Breast epithelium (tissue), 4 donors: ENCODE measurements at regions not wholly inside any gene's neighbourhood (a gene's known extent, or its start where the extent isn't known, plus 50 kb on each side); places are given as distances from the start of the nearest gene placed in this dataset.
"Not testable (repeated sequence)": the region's sequence is repeated elsewhere in the genome, so short reads cannot be mapped to it uniquely, and the experiment has no call there.

Experiments used
- DNase-seq, 2 donors: peaks; one replicate each; pipeline ENCODE4 v3.0.0-alpha.2; 2019; ENCODE audit warnings: low spot score in 2 of 2
- H3K27ac ChIP-seq, 2 donors: fragments of 200-600 bp; sonication (generic) in 1 of 2; one replicate each; pipeline ENCODE4 v1.5.1; 2016 to 2019; ENCODE audit warnings: mild to moderate bottlenecking in 1 of 2
- H3K27me3 ChIP-seq, 2 donors: fragments of 200-600 bp; sonication (generic) in 1 of 2; one replicate each; pipeline versions ENCODE4 v1.5.1 to v1.6.0; 2017 to 2019; ENCODE audit warnings: control low read depth in 1 of 2, mild to moderate bottlenecking in 1 of 2
- H3K36me3 ChIP-seq: fragments of 200-600 bp; one replicate; pipeline ENCODE4 v1.5.1; 2019
- H3K4me1 ChIP-seq, 2 donors: fragments of 200-600 bp; sonication (generic); one replicate each; pipeline ENCODE4 v1.5.1; 2016 to 2019; ENCODE audit warnings: control low read depth in 1 of 2
- H3K4me3 ChIP-seq, 3 donors: fragments of 200-600 bp; sonication (generic); 1 replicate in 2 of 3; 2 replicates in 1 of 3; pipeline ENCODE4 v1.5.1; 2016 to 2019; ENCODE audit warnings: mild to moderate bottlenecking in 3 of 3, moderate library complexity in 2 of 3
- H3K9me3 ChIP-seq, 2 donors: fragments of 200-600 bp; sonication (generic) in 1 of 2; one replicate each; pipeline ENCODE4 v1.5.1; 2016 to 2019; ENCODE audit warnings: control low read depth in 1 of 2
- CTCF ChIP-seq, 3 donors: fragments of 450-650 bp; IDR thresholded peaks; one replicate each; pipeline ENCODE4 v1.5.1; 2016 to 2017; ENCODE audit warnings: antibody characterized with exemption in 3 of 3, mild to moderate bottlenecking in 3 of 3, moderate library complexity in 3 of 3
- intact Hi-C: fragments of 100-400 bp; cut with DNase I; formaldehyde crosslinking; loops from one replicate; pipeline ENCODE4 v1.15.1; 2023; ENCODE audit warnings: low total_unique reads

- intact Hi-C loops, H3K9me3 ChIP-seq, H3K36me3 ChIP-seq, H3K4me1 ChIP-seq, H3K27ac ChIP-seq, H3K27me3 ChIP-seq: not testable (repeated sequence)
- peak; percentile 18 to 55 for DNase-seq
- peak overlapping the region in 1 of 3 donors; percentile 43 for H3K4me3 ChIP-seq
- peak in 2 of 3 donors; percentile 48 to 60 for TF ChIP-seq CTCF (IDR thresholded peaks at IDR 0.05)
These were observed 76.7 kb upstream of the NEK3 start for GRCh38 chr13:52235900-52236595.

- DNase-seq, H3K36me3 ChIP-seq, intact Hi-C loops: not testable (repeated sequence)
These were observed 75.5 kb upstream of the NEK3 start for GRCh38 chr13:52234928-52235327.

GRCh38 chr13:52223063-52223462, 63.7 kb upstream of the NEK3 start:
- intact Hi-C loops, DNase-seq, H3K36me3 ChIP-seq: not testable (repeated sequence)

More at GRCh38 chr13:52234928-52235327, 75.5 kb upstream of the NEK3 start:
- not testable (repeated sequence) for H3K4me1 ChIP-seq, H3K4me3 ChIP-seq, H3K9me3 ChIP-seq, H3K27ac ChIP-seq, H3K27me3 ChIP-seq

DNA sequence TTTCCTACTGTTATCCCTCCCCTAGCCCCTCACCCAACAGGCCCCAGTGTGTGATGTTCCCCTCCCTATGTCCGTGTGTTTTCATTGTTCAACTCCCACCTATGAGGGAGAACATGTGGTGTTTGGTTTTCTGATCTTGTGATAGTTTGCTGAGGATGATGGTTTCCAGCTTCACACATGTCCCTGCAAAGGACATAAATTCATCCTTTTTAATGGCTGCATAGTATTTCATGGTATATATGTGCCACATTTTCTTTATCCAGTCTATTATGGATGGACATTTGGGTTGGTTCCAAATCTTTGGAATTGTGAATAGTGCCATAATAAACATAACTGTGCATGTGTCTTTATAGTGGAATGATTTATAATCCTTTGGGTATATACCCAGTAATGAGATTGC, 54.5 kb upstream of the NEK3 start:
- intact Hi-C loops, H3K4me3 ChIP-seq, H3K4me1 ChIP-seq, H3K9me3 ChIP-seq, DNase-seq, H3K27me3 ChIP-seq, H3K27ac ChIP-seq, H3K36me3 ChIP-seq: not testable (repeated sequence)

More at GRCh38 chr13:52223063-52223462, 63.7 kb upstream of the NEK3 start:
- not testable (repeated sequence) for H3K27ac ChIP-seq, H3K27me3 ChIP-seq, H3K4me3 ChIP-seq, H3K4me1 ChIP-seq, H3K9me3 ChIP-seq

DNA sequence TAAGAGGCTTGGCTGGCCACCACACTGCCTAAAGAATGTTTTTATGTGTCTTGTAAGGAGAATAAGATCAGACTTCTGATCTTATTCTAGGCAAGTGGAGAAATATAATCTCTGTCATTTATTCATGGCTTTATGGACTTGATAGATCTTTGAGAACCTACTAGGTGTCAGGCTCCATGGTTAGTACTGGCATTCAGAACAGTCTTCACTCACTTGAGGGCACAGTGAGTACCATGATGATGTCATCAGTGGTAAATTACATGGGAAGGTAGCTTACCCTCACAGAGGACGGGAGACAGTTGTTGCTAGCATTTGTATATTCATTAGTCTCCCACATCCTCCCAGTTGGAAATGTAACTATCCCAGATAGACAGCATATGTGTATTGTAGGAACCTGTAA, 53.5 kb upstream of the NEK3 start:
- H3K27me3 ChIP-seq, H3K36me3 ChIP-seq, DNase-seq, H3K4me1 ChIP-seq, H3K9me3 ChIP-seq, H3K27ac ChIP-seq, intact Hi-C loops, H3K4me3 ChIP-seq: not testable (repeated sequence)

DNA sequence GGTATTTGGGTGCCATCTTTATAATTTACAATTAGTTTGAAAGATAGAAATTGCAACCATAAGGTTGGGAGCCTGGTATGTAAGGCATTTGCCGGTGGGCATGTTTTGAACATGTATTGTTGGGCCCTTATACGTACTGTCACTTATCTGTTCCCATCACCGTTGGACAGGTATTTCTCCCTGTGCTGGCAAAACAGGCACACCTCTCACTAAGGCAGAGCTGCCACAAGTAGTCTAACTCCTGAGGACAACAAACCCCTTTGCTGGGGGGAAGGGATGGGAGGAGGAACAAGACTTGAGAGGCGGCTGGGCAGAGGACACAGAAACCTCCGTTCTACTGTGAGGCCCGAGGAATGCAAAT, 52.0 kb upstream of the NEK3 start:
- H3K36me3 ChIP-seq, H3K4me1 ChIP-seq, intact Hi-C loops, H3K9me3 ChIP-seq, H3K27me3 ChIP-seq, H3K4me3 ChIP-seq: not testable (repeated sequence)
- H3K27ac ChIP-seq, result peak overlapping the region; percentile 42 to 52
- DNase-seq, result peak in 1 of 2 donors; percentile 58

GRCh38 chr13:52210564-52211415, 51.4 kb upstream of the NEK3 start:
- H3K9me3 ChIP-seq, intact Hi-C loops, H3K4me1 ChIP-seq, H3K4me3 ChIP-seq, H3K27me3 ChIP-seq, DNase-seq, H3K36me3 ChIP-seq: not testable (repeated sequence)
- H3K27ac ChIP-seq, result peak overlapping the region; percentile 42 to 58
